ENCODE measurements at regions not wholly inside any gene's neighbourhood (a gene's known extent, or its start where the extent isn't known, plus 50 kb on each side); places are given as distances from the start of the nearest gene placed in this dataset.

- TF ChIP-seq POLR2A (IDR thresholded peaks at IDR 0.05; ENCODE audit: low read depth, low read length) (no peak), TAF1 (IDR thresholded peaks at IDR 0.05; ENCODE audit: borderline replicate concordance, low read depth, low read length) (no peak), POLR2AphosphoS5 (IDR thresholded peaks at IDR 0.05; ENCODE audit: low read depth, low read length) (no peak)
- DNase-seq (ENCODE audit: insufficient read length): no peak
- FAIRE-seq: no peak
Observed at GRCh38 chr1:82269431-82269830, 468.7 kb downstream of the ADGRL2 start.

DNA sequence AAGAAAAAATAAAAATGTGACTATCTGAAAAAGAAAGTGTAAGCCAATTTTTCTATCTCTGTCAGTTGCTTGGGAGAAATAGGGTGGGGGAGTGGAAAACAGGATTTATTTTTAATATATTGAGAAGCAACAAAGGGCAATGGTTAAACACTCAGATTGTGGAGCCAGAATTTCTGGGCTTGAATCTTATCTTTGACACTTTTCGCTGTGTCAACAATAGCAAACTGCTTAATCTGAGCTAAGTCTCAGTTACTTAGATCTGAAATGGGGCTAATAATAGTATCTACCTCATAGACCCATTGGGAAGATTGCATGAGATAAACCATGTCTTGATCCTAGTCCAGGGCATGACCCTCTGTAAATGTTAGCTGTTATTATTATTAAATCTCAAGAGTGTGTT lies 468.1 kb downstream of the ADGRL2 start:
- no peak for TF ChIP-seq TAF1 (IDR thresholded peaks at IDR 0.05; ENCODE audit: borderline replicate concordance, low read depth, low read length)
- TF ChIP-seq POLR2AphosphoS5 (IDR thresholded peaks at IDR 0.05; ENCODE audit: low read depth, low read length): no peak
- TF ChIP-seq POLR2A (IDR thresholded peaks at IDR 0.05; ENCODE audit: low read depth, low read length): no peak
- FAIRE-seq: no peak
- DNase-seq (ENCODE audit: insufficient read length): no peak

DNA sequence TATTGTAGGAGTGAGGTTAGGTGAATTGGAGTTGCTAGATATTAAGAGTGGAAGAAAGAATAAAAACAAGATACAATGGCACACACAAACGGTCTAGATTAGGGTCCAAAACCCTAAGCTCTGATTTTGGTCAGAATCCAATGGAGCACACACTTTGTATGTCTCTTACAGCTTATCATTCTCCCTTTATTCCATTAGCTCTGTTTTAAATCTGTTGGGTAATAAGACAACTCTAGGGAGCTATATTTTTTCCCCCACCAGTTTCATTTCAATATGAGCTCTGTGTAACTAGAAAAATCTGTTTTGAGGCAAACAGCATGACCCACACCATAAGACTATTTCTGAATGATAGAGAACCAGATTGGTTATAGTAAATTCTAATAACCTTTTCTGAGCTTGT lies 465.6 kb downstream of the ADGRL2 start:
- FAIRE-seq (no peak), DNase-seq (ENCODE audit: insufficient read length) (no peak)
- TF ChIP-seq POLR2AphosphoS5 (IDR thresholded peaks at IDR 0.05; ENCODE audit: low read depth, low read length) (no peak), POLR2A (IDR thresholded peaks at IDR 0.05; ENCODE audit: low read depth, low read length) (no peak), TAF1 (IDR thresholded peaks at IDR 0.05; ENCODE audit: borderline replicate concordance, low read depth, low read length) (no peak)

- no peak for FAIRE-seq
- TF ChIP-seq POLR2A (IDR thresholded peaks at IDR 0.05; ENCODE audit: low read depth, low read length) (no peak), TAF1 (IDR thresholded peaks at IDR 0.05; ENCODE audit: borderline replicate concordance, low read depth, low read length) (no peak), POLR2AphosphoS5 (IDR thresholded peaks at IDR 0.05; ENCODE audit: low read depth, low read length) (no peak)
- no peak for DNase-seq (ENCODE audit: insufficient read length)
Observed at GRCh38 chr1:82265436-82265835, 464.7 kb downstream of the ADGRL2 start.

GRCh38 chr1:82264802-82265201 lies 464.1 kb downstream of the ADGRL2 start:
- no peak for TF ChIP-seq TAF1 (IDR thresholded peaks at IDR 0.05; ENCODE audit: borderline replicate concordance, low read depth, low read length)
- DNase-seq (ENCODE audit: insufficient read length) (no peak), FAIRE-seq (no peak)

DNA sequence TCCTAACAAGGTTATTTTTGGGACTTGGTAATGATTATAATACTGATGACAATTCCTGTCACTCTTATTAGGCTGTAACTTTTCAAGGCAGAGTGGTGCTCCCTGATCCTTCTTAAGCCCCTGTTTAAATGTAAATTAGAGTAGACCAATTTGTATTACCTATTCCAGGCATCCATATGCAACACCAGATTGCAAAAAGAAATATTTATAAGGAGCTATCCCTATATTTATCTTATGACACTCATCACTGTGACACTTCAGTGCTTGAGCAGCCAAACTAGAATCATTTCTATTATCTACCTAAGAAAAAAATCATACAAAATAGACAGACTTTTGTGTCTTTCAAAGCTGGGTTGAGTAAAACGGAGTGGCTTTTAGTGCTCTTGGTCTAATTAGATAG lies 462.7 kb downstream of the ADGRL2 start:
- FAIRE-seq (no peak), DNase-seq (ENCODE audit: insufficient read length) (no peak)
- TF ChIP-seq POLR2A (IDR thresholded peaks at IDR 0.05; ENCODE audit: low read depth, low read length) (no peak), TAF1 (IDR thresholded peaks at IDR 0.05; ENCODE audit: borderline replicate concordance, low read depth, low read length) (no peak), POLR2AphosphoS5 (IDR thresholded peaks at IDR 0.05; ENCODE audit: low read depth, low read length) (no peak)

DNA sequence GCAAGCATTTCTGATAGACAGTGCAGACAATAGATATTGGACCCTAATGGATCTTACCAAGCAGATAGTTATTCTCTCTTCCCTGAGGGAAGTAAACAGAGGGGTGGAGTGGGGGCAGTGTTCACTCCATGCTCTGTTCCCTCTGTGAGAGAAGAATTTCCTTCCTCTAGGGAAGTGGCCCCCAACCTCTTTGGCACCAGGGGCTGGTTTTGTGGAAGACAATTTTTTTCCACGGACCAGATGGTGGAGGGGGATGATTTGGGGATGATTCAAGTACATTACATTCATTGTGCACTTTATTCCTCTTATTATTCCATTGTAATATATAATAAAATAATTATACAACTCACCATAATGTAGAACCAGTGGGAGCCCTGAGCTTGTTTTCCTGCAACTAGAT lies 459.9 kb downstream of the ADGRL2 start:
- DNase-seq (ENCODE audit: insufficient read length) (no peak), FAIRE-seq (no peak)

DNA sequence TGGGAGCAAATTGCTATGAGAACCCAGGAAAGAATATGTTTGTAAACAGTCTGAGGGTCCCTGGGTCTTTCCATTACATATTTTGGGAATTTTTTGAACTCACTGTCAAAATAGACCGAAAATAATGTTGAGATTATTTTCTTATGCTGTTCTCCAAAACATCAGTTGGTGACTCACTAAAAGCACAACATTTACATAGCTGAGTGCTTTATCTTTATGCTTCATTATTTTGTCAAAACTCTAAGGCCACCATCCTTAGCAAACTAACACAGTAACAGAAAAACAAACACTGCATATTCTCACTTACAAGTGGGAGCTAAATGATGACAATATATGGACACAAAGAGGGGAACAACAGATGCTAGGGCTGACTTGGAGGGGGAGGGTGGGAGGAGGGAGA lies 459.3 kb downstream of the ADGRL2 start:
- FAIRE-seq (no peak), DNase-seq (ENCODE audit: insufficient read length) (no peak)
- no peak for TF ChIP-seq POLR2A (IDR thresholded peaks at IDR 0.05; ENCODE audit: low read depth, low read length)
- TF ChIP-seq POLR2AphosphoS5 (IDR thresholded peaks at IDR 0.05; ENCODE audit: low read depth, low read length): no peak
- no peak for TF ChIP-seq TAF1 (IDR thresholded peaks at IDR 0.05; ENCODE audit: borderline replicate concordance, low read depth, low read length)

More for the DNA sequence above, 459.9 kb downstream of the ADGRL2 start:
- TF ChIP-seq POLR2AphosphoS5 (IDR thresholded peaks at IDR 0.05; ENCODE audit: low read depth, low read length): no peak
- TF ChIP-seq POLR2A (IDR thresholded peaks at IDR 0.05; ENCODE audit: low read depth, low read length): no peak

DNA sequence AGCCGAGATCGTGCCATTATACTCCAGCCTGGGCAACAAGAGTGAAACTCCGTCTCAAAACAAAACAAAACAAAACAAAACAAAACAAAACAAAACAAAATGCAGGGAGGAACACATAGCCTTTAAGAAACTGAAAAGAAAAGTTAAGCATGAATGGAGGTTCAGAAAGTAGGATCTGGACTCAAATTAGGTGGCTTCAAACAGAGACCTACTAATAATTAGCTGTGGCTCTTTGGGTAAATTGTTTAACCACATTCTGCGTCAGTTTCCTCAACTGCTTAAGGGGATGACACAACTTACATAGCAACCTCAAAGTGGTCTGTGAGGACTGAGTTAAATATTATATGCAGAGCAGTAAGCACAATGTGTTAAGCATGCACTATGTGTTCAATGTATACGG lies 458.2 kb downstream of the ADGRL2 start:
- no peak for FAIRE-seq
- TF ChIP-seq TAF1 (IDR thresholded peaks at IDR 0.05; ENCODE audit: borderline replicate concordance, low read depth, low read length) (no peak), POLR2AphosphoS5 (IDR thresholded peaks at IDR 0.05; ENCODE audit: low read depth, low read length) (no peak), POLR2A (IDR thresholded peaks at IDR 0.05; ENCODE audit: low read depth, low read length) (no peak)
- DNase-seq (ENCODE audit: insufficient read length): no peak

DNA sequence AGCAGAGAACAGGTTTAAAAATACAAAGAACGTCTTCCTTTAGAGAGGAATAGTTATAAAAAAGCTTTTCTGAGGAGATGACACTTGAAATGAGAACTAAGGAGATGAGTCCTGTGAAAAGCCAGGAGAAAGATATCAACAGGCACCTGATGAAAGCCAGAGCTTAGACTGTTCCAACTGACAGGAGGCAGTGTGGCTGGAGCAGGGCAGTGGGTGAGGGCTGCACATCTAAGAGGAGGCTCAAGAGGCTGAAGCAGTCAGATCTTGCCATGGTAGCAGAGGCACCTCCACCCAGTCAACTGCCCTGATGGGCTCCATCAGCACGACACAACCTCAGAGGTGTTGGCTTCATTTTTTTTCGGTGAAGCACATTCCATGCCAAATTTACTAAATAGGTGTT lies 445.3 kb downstream of the ADGRL2 start:
- FAIRE-seq (no peak), DNase-seq (ENCODE audit: insufficient read length) (no peak)
- TF ChIP-seq TAF1 (IDR thresholded peaks at IDR 0.05; ENCODE audit: borderline replicate concordance, low read depth, low read length) (no peak), POLR2AphosphoS5 (IDR thresholded peaks at IDR 0.05; ENCODE audit: low read depth, low read length) (no peak)

DNA sequence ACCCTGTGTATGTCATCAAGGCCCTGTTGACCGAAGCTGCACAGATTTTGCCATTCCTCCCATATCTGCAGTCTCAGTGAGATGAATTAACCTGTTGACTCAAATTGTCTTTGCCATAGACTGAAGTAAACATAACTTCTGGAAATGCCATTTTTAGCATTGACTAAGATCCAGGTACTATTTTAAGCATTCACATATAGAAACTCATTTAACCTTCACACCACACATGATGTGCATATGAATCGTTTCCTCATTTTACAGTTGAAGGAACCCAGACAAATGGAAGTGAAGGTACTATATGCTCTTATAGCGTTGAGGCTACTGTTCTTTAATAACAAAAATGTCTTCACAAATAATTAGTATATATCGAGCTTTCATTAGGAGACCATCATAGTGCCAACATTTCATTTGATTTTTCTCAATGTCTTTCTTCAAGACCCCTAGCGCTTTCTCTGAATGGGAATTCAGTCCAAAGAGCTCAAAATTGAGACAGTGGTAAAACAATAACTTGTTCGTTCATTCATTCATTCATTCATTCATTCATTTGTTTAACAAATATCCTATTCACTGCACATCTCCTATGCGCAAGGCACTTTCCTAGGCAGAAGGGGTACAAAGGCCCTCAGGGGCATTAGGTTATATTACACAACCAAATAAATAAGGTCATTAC lies 444.7 kb downstream of the ADGRL2 start:
- TF ChIP-seq POLR2AphosphoS5 (IDR thresholded peaks at IDR 0.05; ENCODE audit: low read depth, low read length) (no peak), TAF1 (IDR thresholded peaks at IDR 0.05; ENCODE audit: borderline replicate concordance, low read depth, low read length) (no peak), POLR2A (IDR thresholded peaks at IDR 0.05; ENCODE audit: low read depth, low read length) (no peak)
- DNase-seq (ENCODE audit: insufficient read length) (no peak), FAIRE-seq (no peak)

- no peak for FAIRE-seq
- no peak for DNase-seq (ENCODE audit: insufficient read length)
- TF ChIP-seq POLR2AphosphoS5 (IDR thresholded peaks at IDR 0.05; ENCODE audit: low read depth, low read length) (no peak), TAF1 (IDR thresholded peaks at IDR 0.05; ENCODE audit: borderline replicate concordance, low read depth, low read length) (no peak), POLR2A (IDR thresholded peaks at IDR 0.05; ENCODE audit: low read depth, low read length) (no peak)
Observed at GRCh38 chr1:82240571-82240970, 439.8 kb downstream of the ADGRL2 start.

DNA sequence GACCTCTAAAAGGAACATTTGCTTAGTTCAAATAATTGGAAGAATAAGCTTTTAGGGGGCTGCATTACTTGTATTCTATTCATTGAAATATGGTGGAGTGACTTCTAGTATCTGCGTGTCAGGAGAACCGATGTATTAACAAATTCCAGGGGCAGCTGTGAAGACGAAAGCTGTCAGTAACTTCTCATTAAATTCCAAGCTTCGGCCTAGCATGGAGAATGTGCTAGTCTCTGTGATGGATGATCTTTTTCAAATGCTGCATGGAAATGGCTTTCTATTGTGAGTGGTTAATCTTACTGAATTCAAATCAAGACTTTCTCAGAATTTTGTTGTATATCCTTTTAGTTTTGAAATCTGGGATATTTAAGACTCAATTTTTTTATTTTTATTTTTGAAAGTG lies 429.9 kb downstream of the ADGRL2 start:
- no peak for TF ChIP-seq TAF1 (IDR thresholded peaks at IDR 0.05; ENCODE audit: borderline replicate concordance, low read depth, low read length)
- TF ChIP-seq POLR2AphosphoS5 (IDR thresholded peaks at IDR 0.05; ENCODE audit: low read depth, low read length): no peak
- no peak for TF ChIP-seq POLR2A (IDR thresholded peaks at IDR 0.05; ENCODE audit: low read depth, low read length)
- DNase-seq (ENCODE audit: insufficient read length) (no peak), FAIRE-seq (no peak)
